Kidney (tissue), 13 donors: ENCODE measurements at regions not wholly inside any gene's neighbourhood (a gene's known extent, or its start where the extent isn't known, plus 50 kb on each side); places are given as distances from the start of the nearest gene placed in this dataset.

Experiments
- DNase-seq, 5 donors: peaks; one replicate each; pipeline ENCODE4 v3.0.0-alpha.2; 2013 to 2020
- FAIRE-seq: peaks from 2 replicates; lab custom pipeline; 2012; peaks lifted over from hg19 to GRCh38; lab: Jason Lieb, UNC
- H3K27ac ChIP-seq, 2 donors: one replicate each; pipeline ENCODE4 v1.7.0; 2013; ENCODE audit warnings: low read depth in 2 of 2, low read length in 2 of 2, inconsistent platforms in 1 of 2
- H3K27me3 ChIP-seq: one replicate; pipeline ENCODE4 v1.7.1; 2013; ENCODE audit warnings: low read length, inconsistent platforms; ENCODE audit not compliant: control insufficient read depth, insufficient read depth
- H3K36me3 ChIP-seq, 3 donors: one replicate each; pipeline versions ENCODE4 v1.7.0 to v1.7.1; 2013; ENCODE audit warnings: low read length in 3 of 3, control low read depth in 1 of 3, inconsistent platforms in 1 of 3; ENCODE audit not compliant: insufficient read depth in 3 of 3, control insufficient read depth in 2 of 3
- H3K4me1 ChIP-seq, 3 donors: one replicate each; pipeline versions ENCODE4 v1.7.0 to v1.7.1; 2013; ENCODE audit warnings: low read length in 3 of 3, inconsistent platforms in 1 of 3, low read depth in 1 of 3; ENCODE audit not compliant: control insufficient read depth in 2 of 3, insufficient read depth in 2 of 3
- H3K4me3 ChIP-seq, 3 donors: one replicate each; pipeline versions ENCODE4 v1.7.0 to v1.8.1; 2013; ENCODE audit warnings: low read length in 3 of 3, control low read depth in 1 of 3, inconsistent platforms in 1 of 3
- H3K9ac ChIP-seq, 3 donors: one replicate each; pipeline versions ENCODE4 v1.7.0 to v1.7.1; 2013; ENCODE audit warnings: low read length in 3 of 3, control low read depth in 1 of 3, inconsistent platforms in 1 of 3
- H3K9me3 ChIP-seq, 3 donors: one replicate each; pipeline versions ENCODE4 v1.7.0 to v1.7.1; 2013; ENCODE audit warnings: low read length in 3 of 3, control low read depth in 1 of 3, inconsistent platforms in 1 of 3; ENCODE audit not compliant: control insufficient read depth in 2 of 3, insufficient read depth in 1 of 3
- intact Hi-C: fragments of 100-400 bp; cut with DNase I; formaldehyde crosslinking; loops from one replicate; pipeline ENCODE4 v1.11.1; 2022
- TF ChIP-seq, protein P1 (sequence below): IDR thresholded peaks from 3 replicates; pipeline ENCODE4 v1.5.1; 2012; ENCODE audit warnings: mild to moderate bottlenecking, moderate library complexity, borderline replicate concordance; ENCODE audit not compliant: insufficient read depth; ENCODE audit errors: extremely low read depth
- donor health status: control.
- donor health status: control.
- donor health status: control.
- donor health status: control.
- donor health status: control.
- donor health status: DM: yes; HTN: yes; CAD: no.
- donor health status: Normal renal cell carcinoma (clear cell type).

DNA sequence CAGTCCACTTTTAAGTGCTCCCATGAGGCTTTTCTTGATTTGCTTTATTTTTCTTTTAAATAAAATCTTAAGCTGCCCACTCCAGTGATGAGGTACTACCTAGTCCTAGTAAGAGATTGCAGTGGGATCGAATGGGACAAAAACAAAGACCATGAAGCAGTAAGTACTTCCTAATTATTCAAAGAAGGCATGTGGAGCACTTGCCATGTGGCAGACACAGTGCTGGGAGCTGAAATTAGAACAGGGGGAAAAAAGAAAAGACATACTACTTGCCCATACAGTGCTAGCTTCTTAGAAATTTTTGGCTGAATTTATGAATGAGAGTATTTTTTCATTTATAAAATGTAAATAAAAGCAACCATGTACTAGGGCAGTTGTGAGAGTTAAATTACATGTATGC is 239.9 kb upstream of the TNC start:
- Histone ChIP-seq H3K27ac (no peak overlapping the region), H3K4me1 (peaks cover 0 to 6% (median 0%) of the 10 kb centered on the region in 3 donors), H3K27me3 (no peaks in the 10 kb centered on the region), H3K36me3 (no peaks in the 10 kb centered on the region), H3K9ac (no peak overlapping the region), H3K4me3 (no peak overlapping the region), H3K9me3 (no peaks in the 10 kb centered on the region)
- no peak for FAIRE-seq
- DNase-seq, result no peak
- TF ChIP-seq, protein P1, sequence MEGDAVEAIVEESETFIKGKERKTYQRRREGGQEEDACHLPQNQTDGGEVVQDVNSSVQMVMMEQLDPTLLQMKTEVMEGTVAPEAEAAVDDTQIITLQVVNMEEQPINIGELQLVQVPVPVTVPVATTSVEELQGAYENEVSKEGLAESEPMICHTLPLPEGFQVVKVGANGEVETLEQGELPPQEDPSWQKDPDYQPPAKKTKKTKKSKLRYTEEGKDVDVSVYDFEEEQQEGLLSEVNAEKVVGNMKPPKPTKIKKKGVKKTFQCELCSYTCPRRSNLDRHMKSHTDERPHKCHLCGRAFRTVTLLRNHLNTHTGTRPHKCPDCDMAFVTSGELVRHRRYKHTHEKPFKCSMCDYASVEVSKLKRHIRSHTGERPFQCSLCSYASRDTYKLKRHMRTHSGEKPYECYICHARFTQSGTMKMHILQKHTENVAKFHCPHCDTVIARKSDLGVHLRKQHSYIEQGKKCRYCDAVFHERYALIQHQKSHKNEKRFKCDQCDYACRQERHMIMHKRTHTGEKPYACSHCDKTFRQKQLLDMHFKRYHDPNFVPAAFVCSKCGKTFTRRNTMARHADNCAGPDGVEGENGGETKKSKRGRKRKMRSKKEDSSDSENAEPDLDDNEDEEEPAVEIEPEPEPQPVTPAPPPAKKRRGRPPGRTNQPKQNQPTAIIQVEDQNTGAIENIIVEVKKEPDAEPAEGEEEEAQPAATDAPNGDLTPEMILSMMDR, result no peak
- intact Hi-C loops, result no loop called here

- Histone ChIP-seq H3K27ac (no peak overlapping the region), H3K9me3 (no peaks in the 10 kb centered on the region), H3K4me3 (no peak overlapping the region), H3K9ac (no peak overlapping the region), H3K4me1 (peaks cover 0 to 7% (median 0%) of the 10 kb centered on the region in 3 donors), H3K27me3 (no peaks in the 10 kb centered on the region), H3K36me3 (no peaks in the 10 kb centered on the region)
- FAIRE-seq (no peak), DNase-seq (peak in 2 of 5 donors; percentile 44 to 71)
- TF ChIP-seq, protein P1, result no peak
- intact Hi-C loops, result no loop called here
These were observed 241.2 kb upstream of the TNC start for GRCh38 chr9:115359017-115359780.

GRCh38 chr9:115360122-115360521 is 242.2 kb upstream of the TNC start:
- no peaks in the 10 kb centered on the region for H3K9me3 ChIP-seq
- H3K27ac ChIP-seq, result no peak overlapping the region
- FAIRE-seq (no peak), DNase-seq (no peak)
- H3K4me1 ChIP-seq, result peaks cover 0 to 7% (median 0%) of the 10 kb centered on the region in 3 donors
- TF ChIP-seq, protein P1, result no peak
- no peaks in the 10 kb centered on the region for H3K27me3 ChIP-seq
- no peaks in the 10 kb centered on the region for H3K36me3 ChIP-seq
- H3K4me3 ChIP-seq, result no peak overlapping the region
- intact Hi-C loops, result no loop called here
- H3K9ac ChIP-seq, result no peak overlapping the region
